Endothelial cell of umbilical vein (primary cell): ENCODE measurements at regions not wholly inside any gene's neighbourhood (a gene's known extent, or its start where the extent isn't known, plus 50 kb on each side); places are given as distances from the start of the nearest gene placed in this dataset.

Experiments
- EZH2 ChIP-seq: IDR thresholded peaks from 2 replicates; pipeline ENCODE4 v1.6.1; 2012; ENCODE audit warnings: borderline replicate concordance, low read depth, mild to moderate bottlenecking, moderate library complexity, low read length, inconsistent platforms; ENCODE audit not compliant: severe bottlenecking
- FOS ChIP-seq: IDR thresholded peaks from 2 replicates; pipeline ENCODE4 v1.6.1; 2011; ENCODE audit warnings: mild to moderate bottlenecking, low read length, moderate library complexity, borderline replicate concordance; ENCODE audit not compliant: insufficient read depth
- JUN ChIP-seq: IDR thresholded peaks from 2 replicates; pipeline ENCODE4 v1.6.1; 2011; ENCODE audit warnings: borderline replicate concordance, low read depth; ENCODE audit not compliant: insufficient read length, insufficient read depth
- MYC ChIP-seq: IDR thresholded peaks from one replicate; pipeline ENCODE4 v1.6.1; 2011; ENCODE audit warnings: mild to moderate bottlenecking, low read depth, low read length
- POLR2A ChIP-seq: IDR thresholded peaks from 2 replicates; pipeline ENCODE4 v1.6.1; 2012; ENCODE audit warnings: low read depth, mild to moderate bottlenecking, control low read depth, low read length
- POLR2AphosphoS5 ChIP-seq: IDR thresholded peaks from 2 replicates; pipeline ENCODE4 v1.6.1; 2012; ENCODE audit warnings: low read depth, mild to moderate bottlenecking, control low read depth, low read length, moderate library complexity; ENCODE audit not compliant: insufficient read depth
- TF ChIP-seq, protein P1 (sequence below), 2 donors: IDR thresholded peaks; 1 replicate in 1 of 2; 2 replicates in 1 of 2; pipeline ENCODE4 v1.5.1; 2011; ENCODE audit warnings: low read length in 2 of 2, mild to moderate bottlenecking in 2 of 2, moderate library complexity in 2 of 2, control low read depth in 1 of 2, inconsistent platforms in 1 of 2, low read depth in 1 of 2; ENCODE audit not compliant: insufficient read depth in 1 of 2; ENCODE audit errors: extremely low read depth in 1 of 2
- TF ChIP-seq, protein P2 (sequence below): IDR thresholded peaks from 2 replicates; pipeline ENCODE4 v1.6.1; 2011; ENCODE audit not compliant: insufficient read depth, insufficient read length

DNA sequence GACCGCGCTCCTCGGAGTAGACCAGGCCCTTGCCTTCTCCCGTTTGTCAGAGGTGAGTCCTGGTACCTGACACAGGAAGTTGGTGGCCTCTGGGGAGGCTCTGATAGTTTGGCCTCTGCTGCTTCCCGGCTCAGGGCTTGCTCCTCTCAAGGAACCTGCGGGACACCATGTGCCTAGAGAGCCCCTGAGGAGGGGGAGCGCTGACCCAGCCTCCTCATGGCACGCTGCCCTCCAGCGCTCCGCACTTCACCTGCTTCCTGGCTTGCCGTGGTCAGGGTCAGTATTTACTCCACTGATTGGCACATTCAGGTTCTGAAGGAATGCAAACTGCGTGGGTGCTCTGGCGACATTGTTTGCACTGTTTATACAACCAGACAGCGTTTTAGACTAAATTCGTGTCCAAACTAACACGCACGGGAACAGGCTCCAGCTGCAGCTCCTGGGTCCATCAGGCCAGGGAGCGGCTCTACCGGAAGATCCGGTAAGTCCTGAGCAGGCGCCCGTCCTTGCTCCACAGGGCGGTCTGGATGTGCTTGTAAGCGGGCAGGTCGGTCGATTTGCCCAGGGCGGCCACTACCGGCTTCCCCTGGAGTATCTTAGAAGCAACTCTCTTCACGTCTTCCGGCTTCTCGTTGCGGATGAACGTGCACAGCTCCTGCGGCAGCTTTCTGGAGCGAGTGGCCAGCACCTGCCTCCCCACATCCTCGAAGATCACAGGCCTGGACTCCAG, 121.6 kb upstream of the GRID2 start:
- TF ChIP-seq, protein P1, sequence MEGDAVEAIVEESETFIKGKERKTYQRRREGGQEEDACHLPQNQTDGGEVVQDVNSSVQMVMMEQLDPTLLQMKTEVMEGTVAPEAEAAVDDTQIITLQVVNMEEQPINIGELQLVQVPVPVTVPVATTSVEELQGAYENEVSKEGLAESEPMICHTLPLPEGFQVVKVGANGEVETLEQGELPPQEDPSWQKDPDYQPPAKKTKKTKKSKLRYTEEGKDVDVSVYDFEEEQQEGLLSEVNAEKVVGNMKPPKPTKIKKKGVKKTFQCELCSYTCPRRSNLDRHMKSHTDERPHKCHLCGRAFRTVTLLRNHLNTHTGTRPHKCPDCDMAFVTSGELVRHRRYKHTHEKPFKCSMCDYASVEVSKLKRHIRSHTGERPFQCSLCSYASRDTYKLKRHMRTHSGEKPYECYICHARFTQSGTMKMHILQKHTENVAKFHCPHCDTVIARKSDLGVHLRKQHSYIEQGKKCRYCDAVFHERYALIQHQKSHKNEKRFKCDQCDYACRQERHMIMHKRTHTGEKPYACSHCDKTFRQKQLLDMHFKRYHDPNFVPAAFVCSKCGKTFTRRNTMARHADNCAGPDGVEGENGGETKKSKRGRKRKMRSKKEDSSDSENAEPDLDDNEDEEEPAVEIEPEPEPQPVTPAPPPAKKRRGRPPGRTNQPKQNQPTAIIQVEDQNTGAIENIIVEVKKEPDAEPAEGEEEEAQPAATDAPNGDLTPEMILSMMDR (IDR thresholded peaks at IDR 0.05; ENCODE audit: extremely low read depth in 1 of 2, insufficient read depth in 1 of 2, low read depth in 1 of 2, low read length in 2 of 2), result no peak
- TF ChIP-seq EZH2 (no peak), JUN (no peak), FOS (no peak), POLR2AphosphoS5 (no peak), MYC (no peak), POLR2A (no peak)
- TF ChIP-seq, protein P2, sequence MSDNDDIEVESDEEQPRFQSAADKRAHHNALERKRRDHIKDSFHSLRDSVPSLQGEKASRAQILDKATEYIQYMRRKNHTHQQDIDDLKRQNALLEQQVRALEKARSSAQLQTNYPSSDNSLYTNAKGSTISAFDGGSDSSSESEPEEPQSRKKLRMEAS, result no peak
